Activated CD8-positive, alpha-beta T cell treated with anti-CD3 and anti-CD28 coated beads, Interleukin-2, amount 10 ng/mL, durations not matched to agents 7 days and 5 days (primary cell): ENCODE measurements at regions not wholly inside any gene's neighbourhood (a gene's known extent, or its start where the extent isn't known, plus 50 kb on each side); places are given as distances from the start of the nearest gene placed in this dataset.
A peak's percentile ranks its signal among the peaks of the same experiment; 100 is the strongest.

ENCODE experiments used
- ATAC-seq: fragments of 150-1000 bp; cut with Tn5 transposase; one replicate; pipeline ENCODE4 v1.10.0; 2021; ENCODE audit warnings: moderate library complexity
- CTCF ChIA-PET: fragments of 350-600 bp; sonication (Branson Sonifier 250); formaldehyde crosslinking; loops from one replicate; lab custom pipeline; 2021; ENCODE audit warnings: antibody characterized with exemption; lab: Charles Lee
- POLR2A ChIA-PET: fragments of 350-600 bp; sonication (Branson Sonifier 250); formaldehyde crosslinking; loops from one replicate; lab custom pipeline; 2021; ENCODE audit warnings: antibody characterized with exemption; lab: Charles Lee
- DNase-seq: peaks from one replicate; pipeline ENCODE4 v3.0.0-alpha.2; 2020
- H3K27ac Mint-ChIP-seq: one replicate; pipeline ENCODE4 v1.8.0; 2021; ENCODE audit warnings: mild to moderate bottlenecking, mixed read lengths
- H3K27me3 Mint-ChIP-seq: one replicate; pipeline ENCODE4 v1.8.0; 2021; ENCODE audit warnings: low read depth, mixed read lengths
- H3K36me3 Mint-ChIP-seq: one replicate; pipeline ENCODE4 v1.8.0; 2021; ENCODE audit warnings: low read depth, mixed read lengths
- H3K4me1 Mint-ChIP-seq: one replicate; pipeline ENCODE4 v1.8.0; 2021; ENCODE audit warnings: low read depth, mixed read lengths
- H3K4me3 Mint-ChIP-seq: one replicate; pipeline ENCODE4 v1.8.0; 2021; ENCODE audit warnings: mild to moderate bottlenecking, mixed read lengths
- H3K9me3 Mint-ChIP-seq: one replicate; pipeline ENCODE4 v1.8.0; 2022; ENCODE audit warnings: mixed read lengths; ENCODE audit not compliant: insufficient read depth

DNA sequence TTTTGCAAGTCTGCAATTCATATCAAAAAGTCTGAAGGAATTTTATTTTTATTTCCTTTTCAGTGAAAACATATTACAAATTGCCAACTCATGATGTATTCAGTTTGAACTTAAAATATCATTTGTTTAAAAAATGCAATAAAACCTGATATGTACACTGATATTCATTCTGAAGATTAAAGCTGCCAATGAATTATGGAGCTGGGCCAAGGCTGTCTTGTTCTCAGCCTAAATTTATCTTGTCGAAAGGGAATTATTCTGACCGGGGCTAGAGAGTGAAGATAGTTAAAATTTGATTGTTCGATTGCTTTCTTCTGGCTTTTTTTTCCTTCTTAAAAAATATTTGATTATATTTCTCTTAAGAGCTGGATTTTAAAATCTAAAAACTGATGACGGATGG is 54.0 kb upstream of the RBFOX1 start:
- POLR2A ChIA-PET = no interaction called here

DNA sequence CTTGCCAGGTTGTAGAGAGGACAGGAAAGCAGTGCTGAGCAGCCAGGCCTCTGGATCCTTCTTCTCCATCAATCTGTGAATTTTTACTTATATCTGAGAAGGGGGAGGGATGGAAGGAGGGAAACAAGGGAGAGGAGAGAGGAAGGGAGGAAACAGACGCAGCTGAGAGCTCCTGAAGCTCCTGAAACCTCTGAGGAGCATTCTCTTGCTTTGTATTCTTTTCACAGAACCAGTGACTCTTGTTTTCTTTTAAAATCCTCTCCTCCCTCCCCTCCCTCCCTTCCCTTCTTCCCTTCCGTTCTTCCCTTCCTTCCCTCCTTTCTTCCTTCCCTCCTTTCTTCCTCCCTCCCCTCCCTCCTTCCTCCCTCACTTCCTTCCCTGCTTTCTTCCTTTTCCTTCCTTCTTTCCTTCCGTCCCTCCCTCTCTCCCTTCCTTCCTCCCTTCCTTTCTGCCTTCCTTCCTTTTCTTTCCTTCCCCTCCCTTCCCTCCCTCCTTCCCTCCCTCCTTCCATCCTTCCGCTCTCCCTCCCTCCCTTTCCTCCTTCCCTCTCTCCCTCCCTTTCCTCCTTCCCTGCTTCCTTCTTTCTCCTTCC is 60.0 kb upstream of the RBFOX1 start:
- POLR2A ChIA-PET = no interaction called here
- H3K27ac Mint-ChIP-seq = no peak overlapping the region
- peaks cover 11% of the 10 kb centered on the region for H3K9me3 Mint-ChIP-seq

More for the DNA sequence above, 54.0 kb upstream of the RBFOX1 start:
- no peak overlapping the region for H3K27ac Mint-ChIP-seq
- CTCF ChIA-PET = interaction anchor here (1.4 kb wide), 1 partner anchor 201 kb away, joined by 3 read pairs; no protein-coding TSS in a partner anchor
- H3K9me3 Mint-ChIP-seq = peaks cover 7% of the 10 kb centered on the region
- no peak overlapping the region for H3K4me3 Mint-ChIP-seq
- H3K4me1 Mint-ChIP-seq = no peaks in the 10 kb centered on the region
- DNase-seq (no peak), ATAC-seq (no peak)
- H3K36me3 Mint-ChIP-seq = no peaks in the 10 kb centered on the region
- H3K27me3 Mint-ChIP-seq = no peaks in the 10 kb centered on the region

DNA sequence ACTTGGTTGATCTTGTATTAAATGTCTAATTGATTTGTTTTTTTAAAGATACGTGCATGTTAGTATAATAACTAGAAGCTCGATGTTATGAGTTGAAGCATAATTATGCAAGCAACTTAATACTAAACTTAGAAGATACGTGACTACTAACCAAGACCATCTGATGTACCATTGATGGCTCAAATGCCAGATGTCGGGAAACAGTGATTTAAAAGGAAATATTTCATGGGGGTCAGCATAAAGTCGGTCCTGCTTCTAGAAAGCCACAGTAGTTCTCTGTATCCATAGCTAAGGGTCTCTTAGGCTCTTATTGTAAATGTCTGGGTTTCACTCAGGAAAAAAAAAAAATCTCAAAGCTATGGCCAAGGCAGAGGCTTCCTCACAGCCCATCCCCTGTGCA is 61.2 kb upstream of the RBFOX1 start:
- H3K36me3 Mint-ChIP-seq = no peaks in the 10 kb centered on the region
- H3K4me1 Mint-ChIP-seq = no peaks in the 10 kb centered on the region
- peaks cover 10% of the 10 kb centered on the region for H3K9me3 Mint-ChIP-seq
- H3K4me3 Mint-ChIP-seq = no peak overlapping the region
- POLR2A ChIA-PET = no interaction called here
- no peak overlapping the region for H3K27ac Mint-ChIP-seq
- CTCF ChIA-PET = no interaction called here
- ATAC-seq (no peak), DNase-seq (no peak)
- H3K27me3 Mint-ChIP-seq = no peaks in the 10 kb centered on the region

More for the DNA sequence above, 60.0 kb upstream of the RBFOX1 start:
- H3K27me3 Mint-ChIP-seq = no peaks in the 10 kb centered on the region
- CTCF ChIA-PET = no interaction called here
- no peak for ATAC-seq
- no peaks in the 10 kb centered on the region for H3K4me1 Mint-ChIP-seq
- H3K4me3 Mint-ChIP-seq = no peak overlapping the region
- DNase-seq = no peak
- H3K36me3 Mint-ChIP-seq = no peaks in the 10 kb centered on the region

DNA sequence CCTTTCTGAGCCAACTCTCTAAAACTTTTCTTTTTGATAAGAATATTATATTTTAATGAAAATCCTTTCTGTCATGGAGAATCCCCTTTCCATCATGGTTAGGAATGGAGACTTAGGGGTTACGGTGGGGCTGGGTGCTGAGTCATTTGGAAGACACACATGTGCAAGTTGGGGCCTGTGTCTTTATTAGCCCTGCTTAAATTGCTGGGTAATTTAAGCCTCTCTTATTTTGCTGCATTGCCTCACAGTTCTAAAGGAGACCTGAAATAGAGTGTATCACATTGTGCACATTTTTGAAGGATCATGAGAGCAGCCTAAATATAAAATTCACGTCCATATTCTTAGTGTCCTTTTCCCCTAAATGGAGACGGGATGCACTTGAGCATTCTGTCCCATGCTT is 61.8 kb upstream of the RBFOX1 start:
- Mint-ChIP-seq H3K9me3 (peaks cover 11% of the 10 kb centered on the region), H3K4me3 (no peak overlapping the region), H3K27me3 (no peaks in the 10 kb centered on the region), H3K4me1 (no peaks in the 10 kb centered on the region), H3K27ac (no peak overlapping the region), H3K36me3 (no peaks in the 10 kb centered on the region)
- DNase-seq (no peak), ATAC-seq (no peak)
- CTCF ChIA-PET = no interaction called here
- POLR2A ChIA-PET = no interaction called here

DNA sequence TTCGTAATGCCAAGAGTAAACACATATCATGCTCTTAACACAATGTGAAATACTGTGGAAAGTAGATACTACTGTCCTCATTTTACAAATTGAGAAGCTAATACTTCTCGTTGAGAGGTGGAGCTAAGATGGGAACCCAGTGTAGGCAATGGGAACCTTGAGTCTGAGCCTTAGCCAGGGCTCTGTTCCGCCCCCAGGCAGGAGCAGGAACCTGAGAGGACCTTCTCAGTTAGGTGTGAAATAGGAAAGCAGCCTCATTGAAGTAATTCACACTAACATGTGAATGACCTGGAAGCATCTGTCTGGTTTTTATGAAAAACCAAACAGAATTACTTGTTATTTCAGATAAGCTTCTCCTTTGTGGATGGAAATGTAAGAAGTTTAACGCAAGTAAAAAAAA is 62.6 kb upstream of the RBFOX1 start:
- Mint-ChIP-seq H3K4me3 (no peak overlapping the region), H3K9me3 (peaks cover 11% of the 10 kb centered on the region), H3K4me1 (no peaks in the 10 kb centered on the region), H3K27me3 (no peaks in the 10 kb centered on the region), H3K36me3 (no peaks in the 10 kb centered on the region), H3K27ac (no peak overlapping the region)
- CTCF ChIA-PET = no interaction called here
- no peak for ATAC-seq
- DNase-seq = no peak
- POLR2A ChIA-PET = no interaction called here

DNA sequence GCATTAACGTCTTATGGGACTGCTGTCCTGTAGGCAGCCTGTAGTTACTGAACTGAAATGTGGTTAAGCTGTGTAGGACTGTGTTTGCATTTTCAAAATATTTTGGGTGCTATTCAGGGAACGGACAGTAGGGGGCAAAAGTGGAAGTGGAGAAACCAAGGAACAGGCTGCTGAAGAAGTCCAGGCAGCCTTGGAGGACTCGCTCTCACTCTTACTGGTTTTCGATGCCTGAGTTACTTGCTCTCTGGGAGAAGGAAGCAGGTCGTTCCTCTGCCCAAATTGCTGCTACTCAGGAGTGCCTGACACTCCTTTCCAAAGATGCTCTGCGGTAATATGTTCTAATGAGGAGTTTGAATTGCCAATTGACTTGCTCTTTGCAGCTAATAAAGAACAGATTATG is 64.5 kb upstream of the RBFOX1 start:
- ATAC-seq (no peak), DNase-seq (peak; percentile 21)
- Mint-ChIP-seq H3K27me3 (no peaks in the 10 kb centered on the region), H3K9me3 (peaks cover 11% of the 10 kb centered on the region), H3K4me3 (no peak overlapping the region), H3K27ac (no peak overlapping the region), H3K4me1 (no peaks in the 10 kb centered on the region), H3K36me3 (no peaks in the 10 kb centered on the region)
- CTCF ChIA-PET = interaction anchor here (1.4 kb wide), 1 partner anchor 9 kb away, joined by 3 read pairs; no protein-coding TSS in a partner anchor
- POLR2A ChIA-PET = no interaction called here

DNA sequence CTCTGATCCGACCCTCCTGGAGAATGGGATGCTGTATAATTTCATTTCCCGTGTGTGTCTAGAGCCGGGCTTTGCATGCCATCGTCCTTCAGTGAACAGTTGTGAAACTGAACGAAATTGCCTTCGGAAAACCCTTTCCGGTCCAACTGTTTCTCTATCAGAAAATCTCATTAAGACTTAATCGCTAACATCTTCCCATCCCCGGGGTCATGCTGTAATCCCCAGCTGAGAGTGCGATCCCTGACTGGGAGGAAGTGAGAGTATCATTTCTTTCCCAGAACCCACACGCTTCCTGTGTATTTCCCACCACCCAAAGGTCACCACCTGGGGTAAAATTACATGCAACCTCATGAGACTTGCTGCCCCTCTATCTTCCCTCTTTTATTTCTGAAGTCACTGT is 75.6 kb upstream of the RBFOX1 start:
- no peak overlapping the region for H3K27ac Mint-ChIP-seq
- H3K27me3 Mint-ChIP-seq = no peaks in the 10 kb centered on the region
- no peaks in the 10 kb centered on the region for H3K9me3 Mint-ChIP-seq
- no peak for ATAC-seq
- no peaks in the 10 kb centered on the region for H3K4me1 Mint-ChIP-seq
- ChIA-PET POLR2A (no interaction called here), CTCF (no interaction called here)
- no peak overlapping the region for H3K4me3 Mint-ChIP-seq
- H3K36me3 Mint-ChIP-seq = no peaks in the 10 kb centered on the region
- no peak for DNase-seq

DNA sequence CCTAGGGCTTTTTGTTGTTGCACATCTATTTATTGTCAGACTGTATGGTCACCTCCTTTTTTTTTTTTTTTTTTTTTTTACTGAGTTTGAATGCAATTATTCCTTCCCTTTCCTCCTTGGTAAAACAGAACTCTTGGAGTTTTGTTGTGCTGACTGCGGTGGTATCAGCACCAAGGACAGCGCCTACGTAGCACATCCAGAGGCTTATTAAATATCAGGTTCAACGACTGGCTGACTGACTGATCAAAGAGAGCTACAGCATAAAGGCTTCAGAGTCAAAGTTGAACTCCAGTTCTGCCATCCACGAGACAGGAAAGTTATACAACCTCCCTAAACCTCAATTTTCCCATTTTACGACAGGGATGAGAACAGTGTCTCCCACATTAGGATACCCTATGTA is 86.1 kb upstream of the RBFOX1 start:
- H3K4me3 Mint-ChIP-seq = no peak overlapping the region
- H3K4me1 Mint-ChIP-seq = no peaks in the 10 kb centered on the region
- CTCF ChIA-PET = no interaction called here
- H3K9me3 Mint-ChIP-seq = peaks cover 14% of the 10 kb centered on the region
- H3K27me3 Mint-ChIP-seq = no peaks in the 10 kb centered on the region
- no peaks in the 10 kb centered on the region for H3K36me3 Mint-ChIP-seq
- H3K27ac Mint-ChIP-seq = no peak overlapping the region
- ATAC-seq = no peak
- DNase-seq = no peak
- POLR2A ChIA-PET = no interaction called here

DNA sequence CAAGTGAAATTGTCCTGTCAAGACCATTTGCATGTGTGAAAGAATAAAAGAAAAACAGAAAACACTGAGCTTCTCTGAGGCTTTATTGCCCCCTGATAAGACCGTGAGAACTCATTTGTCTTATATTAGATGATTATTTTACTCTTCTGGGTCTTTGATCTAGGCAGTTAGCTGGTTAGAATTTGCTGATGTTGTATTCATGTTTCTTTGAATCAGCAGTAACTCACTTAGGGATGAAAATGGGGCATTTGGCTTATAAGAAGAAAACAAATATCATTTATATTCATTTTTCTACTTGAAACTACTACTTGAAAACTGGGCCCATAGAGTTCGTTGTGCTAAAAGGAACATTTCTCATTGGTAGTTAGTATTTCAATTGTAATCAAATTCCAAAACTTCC is 93.1 kb upstream of the RBFOX1 start:
- Mint-ChIP-seq H3K36me3 (no peaks in the 10 kb centered on the region), H3K4me1 (no peaks in the 10 kb centered on the region), H3K4me3 (no peak overlapping the region), H3K27me3 (no peaks in the 10 kb centered on the region), H3K9me3 (peaks cover 17% of the 10 kb centered on the region), H3K27ac (no peak overlapping the region)
- no peak for ATAC-seq
- DNase-seq = no peak
- ChIA-PET POLR2A (no interaction called here), CTCF (no interaction called here)

DNA sequence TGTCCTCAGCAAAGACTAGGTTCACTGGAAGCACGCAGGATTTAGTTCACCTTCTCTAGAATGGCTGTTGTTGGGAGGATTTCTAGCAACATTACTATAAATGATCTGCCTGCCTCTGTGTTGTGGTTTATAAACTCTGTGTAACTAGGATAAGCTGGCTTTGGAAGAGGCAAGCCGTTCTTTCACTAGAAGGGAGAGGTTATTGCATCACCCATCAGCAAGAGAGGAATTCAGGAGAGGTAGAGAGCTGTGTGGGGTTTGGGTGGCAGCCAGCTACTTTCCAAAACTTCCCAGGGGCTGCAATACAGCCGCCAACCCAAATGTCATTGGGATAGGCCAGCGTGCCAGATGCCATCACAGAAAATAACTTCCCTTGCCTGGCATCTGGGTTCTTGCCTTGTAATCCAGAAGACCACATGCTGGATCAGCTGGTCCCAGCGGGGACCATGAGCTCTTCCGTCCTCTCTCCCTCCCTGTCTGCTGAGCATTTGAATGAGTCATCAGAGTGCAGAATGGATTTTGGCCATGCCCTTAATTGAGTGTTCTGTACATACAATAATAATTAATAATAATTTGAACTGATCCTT is 95.7 kb upstream of the RBFOX1 start:
- Mint-ChIP-seq H3K27ac (no peak overlapping the region), H3K4me3 (no peak overlapping the region), H3K4me1 (no peaks in the 10 kb centered on the region), H3K36me3 (no peaks in the 10 kb centered on the region), H3K9me3 (peaks cover 8% of the 10 kb centered on the region), H3K27me3 (no peaks in the 10 kb centered on the region)
- ATAC-seq (no peak), DNase-seq (no peak)
- ChIA-PET POLR2A (no interaction called here), CTCF (no interaction called here)

DNA sequence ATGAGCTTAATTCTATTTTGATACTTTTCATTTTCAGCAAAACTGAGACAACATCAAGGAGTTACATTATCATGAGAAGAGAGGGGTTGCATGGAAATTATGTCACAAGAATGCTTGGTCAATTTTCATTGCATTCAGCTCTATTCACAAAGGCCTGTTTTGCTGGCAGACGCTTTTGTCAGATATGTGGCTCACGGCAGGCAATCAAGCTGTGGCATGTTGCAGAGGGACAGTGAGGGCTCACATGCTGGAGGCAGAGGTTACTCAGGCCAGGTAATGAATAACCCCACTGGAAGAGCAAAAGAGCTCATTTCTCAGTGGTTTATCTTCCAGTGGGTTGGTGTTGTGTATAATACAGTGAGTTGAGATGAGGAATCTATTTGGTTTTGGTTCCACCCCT is 98.7 kb upstream of the RBFOX1 start:
- POLR2A ChIA-PET = no interaction called here
- H3K4me3 Mint-ChIP-seq = no peak overlapping the region
- DNase-seq = no peak
- no peaks in the 10 kb centered on the region for H3K36me3 Mint-ChIP-seq
- no peak overlapping the region for H3K27ac Mint-ChIP-seq
- no peak for ATAC-seq
- H3K27me3 Mint-ChIP-seq = no peaks in the 10 kb centered on the region
- no peaks in the 10 kb centered on the region for H3K4me1 Mint-ChIP-seq
- CTCF ChIA-PET = no interaction called here
- H3K9me3 Mint-ChIP-seq = peaks cover 10% of the 10 kb centered on the region

DNA sequence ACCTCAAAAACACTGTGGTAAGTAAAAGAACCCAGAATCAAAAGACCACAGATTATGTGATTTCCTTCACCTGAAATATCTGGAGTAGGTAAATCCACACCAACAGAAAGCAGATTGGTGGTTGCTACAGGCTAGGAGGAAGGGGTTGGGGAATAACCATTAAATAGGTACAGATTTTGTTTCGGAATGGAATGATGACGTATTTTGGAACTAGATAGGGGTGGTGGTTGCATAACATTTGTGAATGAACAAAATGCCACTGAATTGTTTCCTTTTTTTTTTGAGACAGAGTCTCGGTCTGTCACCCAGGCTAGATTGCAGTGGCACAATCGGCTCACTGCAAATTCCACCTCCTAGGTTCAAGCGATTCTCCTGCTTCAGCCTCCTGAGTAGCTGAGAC is 100.9 kb upstream of the RBFOX1 start:
- DNase-seq (no peak), ATAC-seq (no peak)
- Mint-ChIP-seq H3K4me3 (no peak overlapping the region), H3K9me3 (peaks cover 12% of the 10 kb centered on the region), H3K4me1 (no peaks in the 10 kb centered on the region), H3K36me3 (no peaks in the 10 kb centered on the region), H3K27me3 (no peaks in the 10 kb centered on the region), H3K27ac (no peak overlapping the region)
- CTCF ChIA-PET = no interaction called here
- POLR2A ChIA-PET = no interaction called here
